ENCODE measurements at regions not wholly inside any gene's neighbourhood (a gene's known extent, or its start where the extent isn't known, plus 50 kb on each side); places are given as distances from the start of the nearest gene placed in this dataset.
"Not testable (repeated sequence)": the region's sequence is repeated elsewhere in the genome, so short reads cannot be mapped to it uniquely, and the experiment has no call there.

DNA sequence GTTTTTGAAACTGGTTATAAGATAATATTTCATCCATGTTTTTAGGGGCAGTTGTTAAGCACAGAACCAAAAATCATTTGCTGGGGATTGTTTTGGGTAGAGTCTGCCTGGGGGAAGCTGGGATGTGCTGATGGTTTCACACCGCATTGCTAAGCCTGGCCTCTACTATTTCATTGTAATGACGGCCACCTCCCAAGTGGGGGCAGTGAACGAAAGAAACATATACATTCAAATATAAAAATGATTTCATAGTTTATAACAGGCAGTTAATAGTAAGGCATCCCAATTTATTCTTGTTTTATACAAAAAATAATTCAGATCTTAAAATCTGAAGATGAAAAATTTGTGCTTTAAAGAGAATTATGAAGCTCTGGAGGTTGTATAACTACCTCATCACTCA, 750.8 kb downstream of the REEP3 start:
- DNase-seq = no peak

DNA sequence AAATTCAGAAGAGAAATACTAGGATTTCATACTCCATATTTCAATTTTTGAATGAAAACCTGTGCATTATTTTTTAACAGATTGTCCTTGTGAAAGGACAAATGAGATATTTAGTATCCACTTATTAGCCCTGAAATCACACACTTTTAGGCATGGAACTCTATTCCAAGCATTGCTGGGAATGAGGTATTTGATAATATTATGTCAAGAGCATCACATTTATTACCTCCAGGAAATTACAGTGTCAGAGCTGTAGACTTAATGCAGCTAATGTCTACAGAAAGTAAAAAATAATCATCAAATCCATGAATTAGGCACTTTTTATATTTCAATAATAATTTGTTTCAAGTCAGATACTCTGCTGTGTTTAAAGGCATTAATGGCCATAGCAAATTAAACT, 753.8 kb downstream of the REEP3 start:
- no peak for DNase-seq

DNA sequence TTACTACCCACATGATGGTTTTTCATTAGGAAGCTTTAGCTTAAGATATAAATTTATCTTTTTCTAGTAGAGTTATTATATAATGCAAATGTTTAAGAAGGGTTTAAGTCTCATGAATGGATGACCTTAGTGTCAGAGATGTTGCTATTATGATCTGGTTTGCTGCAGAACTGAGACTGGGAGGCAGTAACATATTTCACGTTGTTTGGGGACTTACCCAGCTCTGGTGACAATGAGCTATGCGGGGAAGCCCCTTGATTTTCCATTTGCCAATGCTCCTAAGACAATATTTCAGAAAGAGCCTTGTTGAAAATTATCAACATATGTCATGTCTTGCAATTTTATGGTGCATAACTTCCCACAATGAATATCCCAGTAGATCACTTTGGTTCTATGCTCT, 754.6 kb downstream of the REEP3 start:
- no peak for DNase-seq

DNA sequence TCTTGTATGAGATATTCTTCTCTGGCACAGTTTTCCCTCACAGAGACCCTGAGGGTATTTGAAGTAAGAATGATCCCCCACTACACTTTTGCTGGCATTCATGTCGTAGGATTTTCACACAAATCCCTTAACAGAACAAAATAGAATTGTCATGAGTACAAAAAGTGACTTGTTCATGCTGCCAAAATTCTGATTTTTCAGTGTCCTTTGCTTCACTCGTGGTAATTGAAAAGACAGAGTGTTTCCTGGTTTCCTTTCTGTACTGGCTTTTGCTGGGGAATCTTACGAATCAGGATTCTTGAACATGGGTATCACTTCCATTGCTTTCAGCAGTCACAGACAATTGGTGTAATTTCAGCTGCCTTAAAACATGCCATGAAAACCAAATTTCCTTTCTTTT, 756.3 kb downstream of the REEP3 start:
- no peak for DNase-seq

DNA sequence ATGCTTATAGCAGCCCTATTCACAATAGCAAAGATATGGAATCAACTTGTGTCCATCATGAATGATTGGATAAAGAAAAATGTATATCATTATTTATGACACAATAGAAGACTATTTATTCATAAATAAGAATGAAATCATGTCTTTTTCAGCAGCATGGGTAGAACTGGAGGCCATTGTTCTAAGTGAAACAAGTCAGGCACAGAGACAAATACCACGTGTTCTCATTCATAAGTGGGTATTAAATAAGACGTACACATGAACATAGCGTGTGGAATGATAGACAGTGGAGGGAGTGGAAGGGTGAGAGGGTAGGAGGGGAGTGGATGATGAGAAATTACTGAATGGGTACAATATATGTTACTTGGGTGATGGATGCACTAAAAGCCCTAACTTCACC, 762.4 kb downstream of the REEP3 start:
- no peak for DNase-seq

DNA sequence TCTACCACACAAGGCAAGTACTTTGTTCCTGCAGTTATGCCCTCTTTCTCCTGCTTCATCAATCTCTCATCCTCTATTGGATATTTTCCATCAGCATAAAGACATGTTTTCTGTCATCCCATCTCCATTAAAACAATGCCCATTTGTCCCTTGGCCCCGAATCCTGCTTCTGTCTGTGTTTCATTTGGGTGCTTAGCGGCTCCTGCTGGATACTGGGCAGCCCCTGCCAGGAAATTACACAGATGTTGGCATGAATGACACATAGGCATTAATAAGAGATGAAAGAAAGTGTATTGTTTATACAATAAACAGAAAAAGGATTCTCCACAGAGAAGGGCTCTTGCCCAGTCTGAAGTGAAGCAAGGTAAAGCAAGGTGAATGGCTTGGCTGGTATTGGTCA, 765.3 kb downstream of the REEP3 start:
- no peak for DNase-seq

DNA sequence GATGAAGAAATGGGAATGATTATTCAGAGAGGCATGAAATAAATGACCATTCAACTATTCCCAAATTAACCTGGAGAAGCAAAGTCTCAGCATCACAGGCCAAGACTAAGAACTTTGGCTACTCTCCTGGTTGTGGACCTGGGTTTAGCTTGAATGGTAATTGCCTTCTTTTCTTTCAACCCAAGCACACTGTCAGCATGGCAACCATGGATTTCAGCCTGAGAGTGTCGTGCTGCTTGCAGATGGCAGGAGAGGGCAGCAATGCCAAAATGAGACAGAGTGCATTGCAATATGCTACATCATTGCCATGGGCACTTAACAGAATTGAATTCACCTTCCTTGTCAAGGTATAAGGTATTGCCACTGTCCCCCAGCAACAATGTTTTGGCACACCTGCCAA, 767.2 kb downstream of the REEP3 start:
- DNase-seq = no peak

DNA sequence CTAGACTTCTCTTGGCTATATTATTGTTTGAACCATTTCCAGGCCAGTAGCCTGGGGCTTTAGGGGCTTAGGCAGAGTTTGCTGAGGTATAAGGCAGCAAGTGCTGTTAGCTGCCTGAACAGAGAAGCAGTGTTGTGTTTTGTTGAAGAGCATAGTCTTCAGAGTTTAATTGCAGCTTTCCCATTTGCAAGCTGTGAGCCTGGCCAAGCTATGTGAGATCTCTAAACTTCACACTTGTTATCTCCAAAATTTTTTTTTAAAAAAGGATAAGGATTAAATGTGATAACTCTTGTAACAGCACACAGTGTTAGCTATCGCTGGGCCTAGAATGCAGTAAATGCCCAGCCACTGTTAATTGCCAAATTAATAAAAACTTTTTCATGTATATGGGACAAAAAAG, 782.4 kb downstream of the REEP3 start:
- no peak for DNase-seq

DNA sequence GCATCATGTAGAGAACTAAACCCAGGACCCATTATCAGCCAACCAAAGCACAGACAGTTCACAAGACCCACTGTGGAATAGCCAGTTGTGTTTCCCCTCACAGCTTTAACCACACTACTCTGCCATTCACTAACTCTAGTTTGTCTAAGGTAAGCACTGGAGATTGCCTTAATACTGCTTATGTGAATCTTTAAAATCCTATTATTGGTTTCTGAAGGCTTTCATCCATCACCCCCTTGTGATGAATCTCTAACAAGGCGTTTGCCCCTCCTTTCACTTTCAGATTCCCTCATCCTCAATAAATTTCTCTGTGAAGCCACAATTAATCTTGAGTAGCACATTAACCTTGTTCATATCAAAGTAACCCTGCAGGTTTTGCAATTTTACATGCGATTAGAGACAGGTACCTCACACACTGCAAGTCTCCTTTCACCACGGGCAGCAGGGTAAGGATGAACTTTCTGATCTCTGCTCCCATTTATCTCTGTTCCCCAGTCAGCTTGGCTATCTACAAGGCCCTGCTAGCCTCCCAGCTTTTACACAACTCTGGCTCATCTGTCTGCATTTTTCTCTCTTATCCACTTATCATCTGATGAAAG, 785.6 kb downstream of the REEP3 start:
- DNase-seq = no peak

DNA sequence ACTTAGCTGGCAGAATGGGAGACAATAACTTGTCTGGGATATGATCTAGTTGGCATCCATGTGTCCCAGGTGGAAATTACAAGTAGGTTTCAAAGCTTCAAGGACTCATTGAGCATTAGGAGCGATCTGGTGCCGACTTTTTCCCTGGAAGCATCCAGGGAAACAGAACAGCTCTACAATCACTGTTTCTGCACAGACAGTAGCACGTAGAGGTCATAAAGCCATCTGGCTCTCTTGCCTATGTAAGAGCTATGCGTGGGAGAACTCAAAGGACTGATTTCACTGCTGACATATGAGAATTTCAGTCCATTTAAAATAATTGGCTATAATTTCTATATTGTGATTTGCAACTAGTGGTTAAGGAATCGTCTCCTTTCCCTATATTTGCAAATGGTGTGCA, 791.7 kb downstream of the REEP3 start:
- DNase-seq = no peak

DNA sequence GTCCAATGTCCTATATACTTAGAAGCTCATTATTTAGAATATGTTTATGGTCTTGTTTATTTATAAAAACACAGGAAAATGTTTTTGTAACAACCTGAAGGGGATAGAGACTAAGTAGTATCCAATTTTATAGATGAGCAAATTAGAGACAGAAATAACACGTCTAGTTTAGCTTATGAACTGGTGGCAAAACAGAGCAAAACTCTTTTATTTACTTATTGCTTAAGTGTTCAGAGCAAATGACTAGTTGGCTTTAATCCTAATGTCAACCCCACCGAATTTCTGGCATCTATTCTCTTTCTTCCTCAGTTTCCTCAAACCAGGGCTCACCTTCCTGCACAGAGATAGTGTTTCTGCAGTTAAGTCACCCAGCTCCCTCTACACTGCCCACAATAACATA, 792.8 kb downstream of the REEP3 start:
- no peak for DNase-seq

DNA sequence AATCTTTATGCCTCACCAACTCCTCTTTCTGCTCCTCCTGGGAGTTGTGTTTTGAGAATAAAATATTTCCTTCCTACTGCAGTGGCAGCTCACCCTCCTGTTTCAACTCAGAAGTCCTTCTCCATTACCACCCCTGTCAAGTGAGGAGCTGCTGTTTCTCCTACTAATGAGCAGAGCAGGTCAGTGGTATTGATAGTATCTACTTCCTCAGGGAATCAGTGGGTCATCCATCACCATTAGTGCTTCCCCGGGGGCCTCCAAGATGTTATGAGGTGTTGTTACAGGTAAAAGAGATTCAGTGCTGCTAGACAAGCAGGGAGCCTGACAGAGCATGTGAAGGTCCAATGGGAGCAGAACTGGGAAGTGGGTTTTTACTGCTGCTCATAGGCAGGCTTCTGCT, 795.2 kb downstream of the REEP3 start:
- no peak for DNase-seq

DNA sequence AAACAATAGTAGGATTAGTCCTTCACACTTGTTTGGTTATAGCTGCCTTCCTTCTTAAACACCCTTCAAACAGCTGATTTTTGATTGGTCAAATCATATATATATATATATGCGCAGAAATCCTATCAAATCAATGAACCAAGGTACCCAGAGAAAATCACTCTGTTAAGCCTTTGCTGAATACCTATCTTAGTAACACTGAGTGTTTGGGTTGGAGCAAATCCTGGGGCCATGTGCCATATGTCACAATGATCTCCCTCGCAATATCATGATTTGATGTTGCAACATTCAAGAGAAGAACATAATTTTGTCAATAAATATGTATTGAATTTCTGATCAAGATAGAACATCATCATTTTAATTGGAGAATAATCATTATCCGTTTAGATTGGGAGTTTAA, 795.6 kb downstream of the REEP3 start:
- no peak for DNase-seq

DNA sequence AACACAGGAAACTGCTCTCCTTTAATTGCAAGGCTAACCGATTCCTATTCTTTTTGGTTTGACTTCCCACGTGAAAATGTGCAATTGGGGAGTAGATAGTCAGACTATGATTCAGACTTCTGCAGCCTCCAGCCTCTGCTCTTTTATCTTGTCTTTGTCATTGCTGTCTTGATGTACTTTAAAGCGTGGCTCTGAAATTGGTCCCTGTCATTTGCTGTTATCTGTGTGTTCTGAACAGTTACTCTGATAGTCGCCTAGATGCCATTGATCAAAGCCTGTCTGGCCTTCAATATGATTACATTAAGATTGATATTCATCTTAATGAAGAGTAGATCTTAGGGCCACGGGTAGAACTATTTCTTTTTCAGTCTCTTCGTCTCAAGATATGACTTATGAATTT, 799.2 kb downstream of the REEP3 start:
- DNase-seq = no peak

DNA sequence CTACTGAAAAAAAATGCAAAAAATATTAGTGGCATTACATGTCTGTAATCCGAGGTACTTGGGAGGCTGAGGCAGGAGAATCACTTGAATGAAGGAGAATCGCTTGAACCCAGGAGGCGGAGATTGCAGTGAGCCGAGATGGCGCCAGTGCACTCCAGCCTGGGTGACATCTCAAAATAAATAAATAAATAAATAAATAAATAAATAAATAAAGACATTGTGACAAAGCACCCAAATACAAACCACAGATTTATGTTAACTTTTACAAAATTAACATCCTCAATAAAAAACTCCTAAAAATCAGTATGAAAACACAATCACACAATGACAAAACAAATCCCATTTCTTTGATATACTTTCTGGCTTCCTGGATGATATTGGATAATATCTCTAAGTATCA, 808.3 kb downstream of the REEP3 start:
- no peak for DNase-seq

DNA sequence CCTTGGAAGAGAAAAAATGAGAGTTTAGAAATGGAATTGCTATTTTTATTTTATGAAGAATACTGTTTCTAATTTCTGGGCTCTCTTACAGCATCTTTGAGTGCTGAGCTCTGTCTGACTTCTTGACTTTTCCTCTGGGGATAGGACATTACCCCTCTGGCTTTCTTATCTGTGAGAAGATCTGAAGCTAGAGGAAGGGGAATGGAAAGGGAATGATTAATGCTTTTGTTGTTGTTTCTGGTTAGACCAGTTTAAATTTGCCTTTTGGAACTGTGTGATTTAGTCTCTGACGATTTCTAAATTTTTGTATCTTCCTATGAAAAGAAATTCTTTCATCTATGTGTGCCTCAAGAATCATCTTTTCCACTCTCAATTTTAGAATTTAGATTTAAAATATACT, 811.4 kb downstream of the REEP3 start:
- no peak for DNase-seq

DNA sequence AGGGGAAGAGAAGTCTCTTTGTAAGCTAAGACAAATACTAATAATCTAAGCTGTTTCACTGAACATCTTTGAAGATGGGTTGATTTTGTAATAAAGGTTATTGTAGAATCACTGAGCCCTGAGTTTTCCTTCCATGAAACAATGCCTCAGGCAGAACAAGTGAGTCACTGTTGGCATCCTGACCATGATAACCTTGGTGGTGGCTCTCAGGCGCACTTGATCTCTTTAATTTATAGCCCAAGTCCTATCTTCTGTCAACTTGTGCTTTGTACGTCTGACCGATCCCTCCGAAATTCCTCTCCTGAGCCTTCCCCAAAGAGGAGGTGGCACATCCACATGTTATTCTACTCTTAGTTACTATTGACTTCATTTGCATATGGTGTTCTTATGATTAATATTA, 812.9 kb downstream of the REEP3 start:
- DNase-seq = no peak

DNA sequence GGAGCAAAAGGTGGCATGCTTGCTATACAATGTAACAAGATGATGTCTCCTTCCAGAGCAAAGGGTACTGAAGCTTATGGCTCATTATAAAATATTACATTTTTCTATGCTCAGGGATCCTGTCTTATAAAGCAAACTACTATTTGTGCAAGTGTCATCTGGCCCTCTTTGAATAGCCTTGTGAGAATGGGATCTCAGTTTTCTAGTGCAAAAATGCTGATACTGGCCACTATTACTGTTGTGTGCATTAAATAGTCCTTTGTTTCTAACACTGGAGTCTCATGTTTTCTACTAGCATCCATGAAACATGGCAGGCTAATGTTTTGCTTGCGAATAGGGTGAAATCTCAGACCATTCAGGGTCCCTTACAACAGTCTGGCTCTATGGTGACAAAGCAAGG, 823.0 kb downstream of the REEP3 start:
- no peak for DNase-seq

DNA sequence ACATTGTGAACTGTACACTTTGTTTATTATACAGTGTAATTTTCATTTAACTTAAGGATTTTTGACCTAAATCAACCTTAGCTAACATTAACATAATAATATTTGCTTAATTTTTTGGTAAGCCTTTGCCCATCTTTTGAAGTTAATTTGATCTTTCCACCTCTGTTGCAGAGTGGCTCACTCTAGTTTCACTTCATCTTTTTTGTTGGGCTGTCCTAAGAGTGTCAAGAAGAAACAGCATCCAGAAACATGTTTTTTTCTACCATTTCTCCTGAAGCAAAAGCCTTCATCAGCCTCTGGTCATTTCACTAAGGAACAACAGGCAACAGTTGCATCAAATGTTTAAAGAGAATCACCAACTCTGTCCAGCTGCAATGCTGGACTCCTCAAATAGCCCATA, 824.7 kb downstream of the REEP3 start:
- no peak for DNase-seq

DNA sequence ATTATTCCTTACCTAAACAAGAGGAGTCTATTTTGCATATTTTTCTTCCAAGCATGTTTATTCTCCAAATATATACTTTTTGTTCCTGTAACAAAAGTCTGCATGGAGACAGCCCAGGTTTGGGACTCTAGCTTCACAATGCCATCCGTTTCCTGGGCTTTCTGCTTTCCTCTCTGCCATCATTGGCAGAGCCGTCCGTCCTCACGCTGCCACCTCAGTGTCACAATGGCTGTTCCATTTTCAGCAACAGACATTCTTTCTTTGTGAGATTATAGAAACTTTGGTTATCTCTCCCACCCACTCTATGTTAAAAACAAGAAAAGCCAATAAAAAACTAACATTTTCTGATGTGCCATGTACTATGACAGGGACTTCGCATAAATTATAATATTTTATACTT, 825.2 kb downstream of the REEP3 start:
- DNase-seq = no peak

DNA sequence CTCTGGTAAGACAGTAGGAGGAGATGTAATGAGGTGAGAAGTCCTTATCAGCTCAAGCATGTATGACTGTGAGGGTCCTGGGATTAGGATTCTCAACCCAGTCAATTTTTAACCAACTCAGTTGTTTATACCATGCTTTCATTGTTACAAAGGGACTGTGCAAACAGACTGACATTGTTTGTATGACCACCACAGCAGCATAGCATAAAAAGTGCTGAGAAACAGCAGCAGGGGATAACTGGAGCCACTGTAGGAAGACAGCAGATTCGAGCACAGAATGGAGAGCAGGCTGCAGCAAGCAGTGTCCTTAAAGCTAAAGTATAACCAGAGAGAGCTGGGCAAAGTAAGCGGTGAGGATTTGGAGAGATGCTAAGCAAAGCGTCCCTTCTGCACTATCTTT, 829.5 kb downstream of the REEP3 start:
- DNase-seq = no peak

DNA sequence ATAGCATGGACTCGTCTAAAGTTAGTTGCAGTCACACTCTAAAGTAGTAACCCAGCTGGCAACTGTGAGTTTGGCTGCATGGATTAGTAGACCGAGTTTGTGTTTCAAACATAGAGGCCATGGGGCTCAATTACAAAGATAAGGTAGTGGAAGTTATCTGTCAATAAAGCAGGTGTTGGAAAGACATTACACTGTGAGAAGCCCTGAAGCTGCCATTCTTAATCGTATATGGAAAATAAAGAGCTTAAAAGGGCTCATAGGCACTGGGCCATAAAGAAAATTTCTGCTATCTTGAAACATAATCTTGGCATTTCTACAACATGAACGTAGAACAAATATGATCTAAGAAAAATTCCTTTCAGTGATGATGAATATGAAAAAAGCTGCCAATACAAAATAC, 837.7 kb downstream of the REEP3 start:
- no peak for DNase-seq

DNA sequence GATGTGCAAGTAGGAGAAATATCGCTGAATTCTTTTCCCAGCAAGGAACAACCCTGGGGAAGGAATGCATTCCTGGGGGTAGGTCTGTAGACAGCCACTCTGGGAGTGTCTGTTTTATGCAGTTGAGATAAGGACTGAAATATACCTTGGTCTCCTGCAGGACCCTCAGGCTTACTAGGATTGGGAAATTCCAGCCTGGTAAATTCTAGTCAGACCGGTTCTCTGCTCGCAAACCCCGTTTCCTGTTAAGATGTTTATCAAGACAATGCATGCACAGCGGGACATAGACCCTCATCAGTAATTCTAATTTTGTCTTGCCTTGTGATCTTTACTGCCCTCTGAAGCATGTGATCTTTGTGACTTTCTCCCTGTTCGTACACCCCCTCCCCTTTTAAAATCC, 839.0 kb downstream of the REEP3 start:
- DNase-seq = not testable (repeated sequence)

DNA sequence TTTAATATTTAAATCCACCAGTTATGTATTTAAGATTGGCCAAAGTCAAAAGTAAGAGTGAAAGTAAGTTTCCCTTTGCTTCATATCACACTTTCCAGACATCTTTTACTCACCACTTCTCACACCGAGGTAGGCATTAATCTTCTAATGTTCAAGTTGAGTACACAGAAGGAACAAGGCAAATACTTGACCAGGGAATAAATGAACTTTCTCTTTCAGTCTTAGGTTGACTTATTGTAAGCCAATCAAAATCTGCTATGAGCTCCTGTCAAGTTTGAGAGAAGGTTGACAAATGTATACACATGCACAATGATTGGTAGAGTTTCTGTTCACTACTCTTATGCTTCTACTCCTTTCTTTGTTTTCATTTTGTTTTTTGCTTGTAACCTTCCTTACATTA, 842.5 kb downstream of the REEP3 start:
- DNase-seq = no peak

DNA sequence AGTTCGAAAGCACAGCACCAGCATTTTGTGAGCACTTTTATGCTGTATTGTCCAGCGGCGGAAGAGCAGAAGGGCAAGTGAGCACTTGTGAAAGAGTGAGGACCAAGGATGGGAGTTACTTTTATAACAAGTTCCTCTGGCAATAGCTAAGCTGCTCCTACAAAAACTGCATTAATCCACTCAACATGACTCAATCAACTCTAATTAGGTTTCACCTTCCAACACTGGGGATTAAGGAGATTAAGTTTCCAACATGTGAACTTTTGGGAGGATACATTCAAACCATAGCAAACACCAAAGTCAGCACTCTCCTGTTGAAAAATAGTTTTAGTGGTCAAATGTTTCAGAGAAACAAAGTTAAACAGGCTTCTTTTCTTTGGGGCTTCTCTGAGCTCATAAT, 844.5 kb downstream of the REEP3 start:
- DNase-seq = no peak

DNA sequence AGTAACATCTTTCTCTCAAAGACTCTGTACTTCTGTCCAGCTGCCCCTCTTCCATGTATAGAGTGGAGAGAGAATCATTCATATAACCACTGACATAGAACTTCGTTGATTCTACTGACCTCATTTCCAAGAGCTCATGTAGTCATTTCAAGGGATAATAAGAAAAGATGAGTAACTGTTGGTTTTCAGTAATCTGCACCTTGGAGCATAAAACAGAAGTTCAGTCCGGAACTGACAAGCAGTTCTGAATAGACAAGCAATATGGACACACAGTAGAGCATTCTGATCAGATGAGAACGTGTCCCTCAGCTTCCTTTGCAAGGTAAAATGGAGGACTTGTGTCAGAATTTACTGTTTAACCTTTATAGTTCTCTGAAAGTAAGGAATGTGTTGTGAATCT, 847.1 kb downstream of the REEP3 start:
- DNase-seq = no peak
